Peyer's patch (tissue), 4 donors: ENCODE measurements at regions not wholly inside any gene's neighbourhood (a gene's known extent, or its start where the extent isn't known, plus 50 kb on each side); places are given as distances from the start of the nearest gene placed in this dataset.

Source experiments
- CTCF ChIP-seq, 6 experiments: fragments of 450-650 bp in 4 of 6; fragments of 200-600 bp in 2 of 6; sonication (generic) in 1 of 6; IDR thresholded peaks; one replicate each; pipeline ENCODE4 v1.5.1; 2017 to 2019; ENCODE audit warnings: antibody characterized with exemption in 6 of 6, mild to moderate bottlenecking in 3 of 6, moderate library complexity in 1 of 6
- POLR2A ChIP-seq, 2 donors: fragments of 450-650 bp; IDR thresholded peaks; one replicate each; pipeline ENCODE4 v1.5.1; 2017; ENCODE audit warnings: antibody characterized with exemption in 2 of 2, mild to moderate bottlenecking in 2 of 2, moderate library complexity in 2 of 2

GRCh38 chr3:182631183-182632076 lies 161.9 kb upstream of the ATP11B start:
- no peak for TF ChIP-seq POLR2A (IDR thresholded peaks at IDR 0.05)
- TF ChIP-seq CTCF (IDR thresholded peaks at IDR 0.05), result no peak
